ENCODE measurements at regions not wholly inside any gene's neighbourhood (a gene's known extent, or its start where the extent isn't known, plus 50 kb on each side); places are given as distances from the start of the nearest gene placed in this dataset.

GRCh38 chr5:31113101-31113500 lies 80.4 kb upstream of the CDH6 start:
- H3K27ac ChIP-seq (ENCODE audit: low read depth in 2 of 2, low read length in 1 of 2) = no peak overlapping the region
- H4K20me1 ChIP-seq (ENCODE audit: insufficient read depth) = no peaks in the 10 kb centered on the region
- no peaks in the 10 kb centered on the region for H3K79me2 ChIP-seq (ENCODE audit: insufficient read depth)
- no peaks in the 10 kb centered on the region for H3K36me3 ChIP-seq (replicated peaks in 1 of 2; ENCODE audit: control insufficient read depth in 1 of 2, insufficient read depth in 2 of 2, low read length in 1 of 2)
- H3K4me2 ChIP-seq = no peak overlapping the region
- no peaks in the 10 kb centered on the region for H3K9me3 ChIP-seq
- WGBS (ENCODE audit: low lambda C conversion rate) = 7% methylated on average over 3 of the region's 3 CpGs
- no peaks in the 10 kb centered on the region for H3F3A ChIP-seq (replicated peaks; ENCODE audit: insufficient read depth)
- ChIA-PET POLR2A (no interaction called here), CTCF (no interaction called here)
- no peaks in the 10 kb centered on the region for H3K4me1 ChIP-seq (ENCODE audit: control insufficient read depth in 1 of 2, insufficient read depth in 2 of 2, low read depth in 1 of 2, low read length in 1 of 2)
- no peak overlapping the region for H3K4me3 ChIP-seq (ENCODE audit: low read depth in 2 of 2, low read length in 1 of 2)
- H3K9me2 ChIP-seq = no peaks in the 10 kb centered on the region
- H3K9ac ChIP-seq = no peak overlapping the region
- TF ChIP-seq RFX5 (IDR thresholded peaks at IDR 0.05; ENCODE audit: low read length) (no peak), MAX (IDR thresholded peaks at IDR 0.05; ENCODE audit: low read depth) (no peak), EP300 (IDR thresholded peaks at IDR 0.05; ENCODE audit: borderline replicate concordance in 1 of 2, low read depth in 1 of 2, low read length in 1 of 2) (no peak), MXI1 (IDR thresholded peaks at IDR 0.05; ENCODE audit: low read depth, low read length) (no peak), TCF12 (IDR thresholded peaks at IDR 0.05) (no peak), JUND (IDR thresholded peaks at IDR 0.05) (no peak), GABPA (IDR thresholded peaks at IDR 0.05; ENCODE audit: low read depth) (no peak), YY1 (IDR thresholded peaks at IDR 0.05; ENCODE audit: low read depth) (no peak), TAF1 (IDR thresholded peaks at IDR 0.05; ENCODE audit: borderline replicate concordance, low read depth, low read length) (no peak), EZH2phosphoT487 (IDR thresholded peaks at IDR 0.05; ENCODE audit: borderline replicate concordance, low read depth) (no peak), FOXM1 (IDR thresholded peaks at IDR 0.05; ENCODE audit: low read depth) (no peak), FOSL2 (IDR thresholded peaks at IDR 0.05; ENCODE audit: borderline replicate concordance, low read depth) (no peak), POLR2AphosphoS5 (IDR thresholded peaks at IDR 0.05; ENCODE audit: low read depth, low read length) (no peak), NFIC (IDR thresholded peaks at IDR 0.05; ENCODE audit: borderline replicate concordance) (no peak), GATA2 (CRISPR knock-in tag; IDR thresholded peaks at IDR 0.05) (no peak), ELF1 (IDR thresholded peaks at IDR 0.05) (no peak), REST (IDR thresholded peaks at IDR 0.05; ENCODE audit: low read depth, low read length) (no peak), NRF1 (IDR thresholded peaks at IDR 0.05; ENCODE audit: low read depth, low read length) (no peak)
- TF ChIP-seq, protein P1, sequence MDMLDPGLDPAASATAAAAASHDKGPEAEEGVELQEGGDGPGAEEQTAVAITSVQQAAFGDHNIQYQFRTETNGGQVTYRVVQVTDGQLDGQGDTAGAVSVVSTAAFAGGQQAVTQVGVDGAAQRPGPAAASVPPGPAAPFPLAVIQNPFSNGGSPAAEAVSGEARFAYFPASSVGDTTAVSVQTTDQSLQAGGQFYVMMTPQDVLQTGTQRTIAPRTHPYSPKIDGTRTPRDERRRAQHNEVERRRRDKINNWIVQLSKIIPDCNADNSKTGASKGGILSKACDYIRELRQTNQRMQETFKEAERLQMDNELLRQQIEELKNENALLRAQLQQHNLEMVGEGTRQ (IDR thresholded peaks at IDR 0.05; ENCODE audit: borderline replicate concordance, low read depth, low read length) = no peak
- TF ChIP-seq, protein P2, sequence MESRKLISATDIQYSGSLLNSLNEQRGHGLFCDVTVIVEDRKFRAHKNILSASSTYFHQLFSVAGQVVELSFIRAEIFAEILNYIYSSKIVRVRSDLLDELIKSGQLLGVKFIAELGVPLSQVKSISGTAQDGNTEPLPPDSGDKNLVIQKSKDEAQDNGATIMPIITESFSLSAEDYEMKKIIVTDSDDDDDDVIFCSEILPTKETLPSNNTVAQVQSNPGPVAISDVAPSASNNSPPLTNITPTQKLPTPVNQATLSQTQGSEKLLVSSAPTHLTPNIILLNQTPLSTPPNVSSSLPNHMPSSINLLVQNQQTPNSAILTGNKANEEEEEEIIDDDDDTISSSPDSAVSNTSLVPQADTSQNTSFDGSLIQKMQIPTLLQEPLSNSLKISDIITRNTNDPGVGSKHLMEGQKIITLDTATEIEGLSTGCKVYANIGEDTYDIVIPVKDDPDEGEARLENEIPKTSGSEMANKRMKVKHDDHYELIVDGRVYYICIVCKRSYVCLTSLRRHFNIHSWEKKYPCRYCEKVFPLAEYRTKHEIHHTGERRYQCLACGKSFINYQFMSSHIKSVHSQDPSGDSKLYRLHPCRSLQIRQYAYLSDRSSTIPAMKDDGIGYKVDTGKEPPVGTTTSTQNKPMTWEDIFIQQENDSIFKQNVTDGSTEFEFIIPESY (IDR thresholded peaks at IDR 0.05; ENCODE audit: borderline replicate concordance, low read depth) = no peak
- no peak overlapping the region for H2AFZ ChIP-seq (ENCODE audit: low read depth)
- H3K27me3 ChIP-seq (ENCODE audit: insufficient read depth) = no peaks in the 10 kb centered on the region; the same call in 1 of the 2 replicates
- no peak for DNase-seq

Data from SK-N-SH (cell line).